ENCODE measurements at regions not wholly inside any gene's neighbourhood (a gene's known extent, or its start where the extent isn't known, plus 50 kb on each side); places are given as distances from the start of the nearest gene placed in this dataset.

- Histone ChIP-seq H3K4me1 (ENCODE audit: control insufficient read depth, insufficient read depth, low read length) (peaks cover 8% of the 10 kb centered on the region), H3K9me3 (ENCODE audit: control insufficient read depth, insufficient read depth, low read depth, low read length) (no peaks in the 10 kb centered on the region), H3K36me3 (ENCODE audit: control insufficient read depth, insufficient read depth, low read length) (no peaks in the 10 kb centered on the region), H3K4me3 (ENCODE audit: low read depth in 2 of 2, low read length in 2 of 2) (no peak overlapping the region), H3K27me3 (ENCODE audit: control insufficient read depth, insufficient read depth, low read length) (no peaks in the 10 kb centered on the region), H3K27ac (ENCODE audit: low read length) (no peak overlapping the region)
- POLR2A ChIA-PET: no interaction called here
- in situ Hi-C loops (cut with HindIII; ENCODE audit: low pct_unique_long_range_greater_than_20kb, low sequenced_read_pairs) (no loop called here), intact Hi-C loops (cut with micrococcal nuclease; ENCODE audit: unreplicated experiment) (no loop called here)
- BruUV-seq (replicated peaks): no TSS peak
- DNase-seq (ENCODE audit: low read depth, low spot score): no peak
- TF ChIP-seq, protein P1, sequence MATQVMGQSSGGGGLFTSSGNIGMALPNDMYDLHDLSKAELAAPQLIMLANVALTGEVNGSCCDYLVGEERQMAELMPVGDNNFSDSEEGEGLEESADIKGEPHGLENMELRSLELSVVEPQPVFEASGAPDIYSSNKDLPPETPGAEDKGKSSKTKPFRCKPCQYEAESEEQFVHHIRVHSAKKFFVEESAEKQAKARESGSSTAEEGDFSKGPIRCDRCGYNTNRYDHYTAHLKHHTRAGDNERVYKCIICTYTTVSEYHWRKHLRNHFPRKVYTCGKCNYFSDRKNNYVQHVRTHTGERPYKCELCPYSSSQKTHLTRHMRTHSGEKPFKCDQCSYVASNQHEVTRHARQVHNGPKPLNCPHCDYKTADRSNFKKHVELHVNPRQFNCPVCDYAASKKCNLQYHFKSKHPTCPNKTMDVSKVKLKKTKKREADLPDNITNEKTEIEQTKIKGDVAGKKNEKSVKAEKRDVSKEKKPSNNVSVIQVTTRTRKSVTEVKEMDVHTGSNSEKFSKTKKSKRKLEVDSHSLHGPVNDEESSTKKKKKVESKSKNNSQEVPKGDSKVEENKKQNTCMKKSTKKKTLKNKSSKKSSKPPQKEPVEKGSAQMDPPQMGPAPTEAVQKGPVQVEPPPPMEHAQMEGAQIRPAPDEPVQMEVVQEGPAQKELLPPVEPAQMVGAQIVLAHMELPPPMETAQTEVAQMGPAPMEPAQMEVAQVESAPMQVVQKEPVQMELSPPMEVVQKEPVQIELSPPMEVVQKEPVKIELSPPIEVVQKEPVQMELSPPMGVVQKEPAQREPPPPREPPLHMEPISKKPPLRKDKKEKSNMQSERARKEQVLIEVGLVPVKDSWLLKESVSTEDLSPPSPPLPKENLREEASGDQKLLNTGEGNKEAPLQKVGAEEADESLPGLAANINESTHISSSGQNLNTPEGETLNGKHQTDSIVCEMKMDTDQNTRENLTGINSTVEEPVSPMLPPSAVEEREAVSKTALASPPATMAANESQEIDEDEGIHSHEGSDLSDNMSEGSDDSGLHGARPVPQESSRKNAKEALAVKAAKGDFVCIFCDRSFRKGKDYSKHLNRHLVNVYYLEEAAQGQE (IDR thresholded peaks at IDR 0.05; ENCODE audit: insufficient read depth in 1 of 2, low read depth in 2 of 2, low read length in 1 of 2): no peak
- TF ChIP-seq, protein P2, sequence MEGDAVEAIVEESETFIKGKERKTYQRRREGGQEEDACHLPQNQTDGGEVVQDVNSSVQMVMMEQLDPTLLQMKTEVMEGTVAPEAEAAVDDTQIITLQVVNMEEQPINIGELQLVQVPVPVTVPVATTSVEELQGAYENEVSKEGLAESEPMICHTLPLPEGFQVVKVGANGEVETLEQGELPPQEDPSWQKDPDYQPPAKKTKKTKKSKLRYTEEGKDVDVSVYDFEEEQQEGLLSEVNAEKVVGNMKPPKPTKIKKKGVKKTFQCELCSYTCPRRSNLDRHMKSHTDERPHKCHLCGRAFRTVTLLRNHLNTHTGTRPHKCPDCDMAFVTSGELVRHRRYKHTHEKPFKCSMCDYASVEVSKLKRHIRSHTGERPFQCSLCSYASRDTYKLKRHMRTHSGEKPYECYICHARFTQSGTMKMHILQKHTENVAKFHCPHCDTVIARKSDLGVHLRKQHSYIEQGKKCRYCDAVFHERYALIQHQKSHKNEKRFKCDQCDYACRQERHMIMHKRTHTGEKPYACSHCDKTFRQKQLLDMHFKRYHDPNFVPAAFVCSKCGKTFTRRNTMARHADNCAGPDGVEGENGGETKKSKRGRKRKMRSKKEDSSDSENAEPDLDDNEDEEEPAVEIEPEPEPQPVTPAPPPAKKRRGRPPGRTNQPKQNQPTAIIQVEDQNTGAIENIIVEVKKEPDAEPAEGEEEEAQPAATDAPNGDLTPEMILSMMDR (IDR thresholded peaks at IDR 0.05): no peak
- TF ChIP-seq TCF7L2 (IDR thresholded peaks at IDR 0.05; ENCODE audit: low read depth, low read length): no peak
- ATAC-seq: no peak
- CTCF ChIA-PET: interaction anchor here (1.1 kb wide), 1 partner anchor 15 kb away, joined by 3 read pairs; no protein-coding TSS in a partner anchor
These were observed 249.2 kb upstream of the GSE1 start for GRCh38 chr16:85363881-85364280.

DNA sequence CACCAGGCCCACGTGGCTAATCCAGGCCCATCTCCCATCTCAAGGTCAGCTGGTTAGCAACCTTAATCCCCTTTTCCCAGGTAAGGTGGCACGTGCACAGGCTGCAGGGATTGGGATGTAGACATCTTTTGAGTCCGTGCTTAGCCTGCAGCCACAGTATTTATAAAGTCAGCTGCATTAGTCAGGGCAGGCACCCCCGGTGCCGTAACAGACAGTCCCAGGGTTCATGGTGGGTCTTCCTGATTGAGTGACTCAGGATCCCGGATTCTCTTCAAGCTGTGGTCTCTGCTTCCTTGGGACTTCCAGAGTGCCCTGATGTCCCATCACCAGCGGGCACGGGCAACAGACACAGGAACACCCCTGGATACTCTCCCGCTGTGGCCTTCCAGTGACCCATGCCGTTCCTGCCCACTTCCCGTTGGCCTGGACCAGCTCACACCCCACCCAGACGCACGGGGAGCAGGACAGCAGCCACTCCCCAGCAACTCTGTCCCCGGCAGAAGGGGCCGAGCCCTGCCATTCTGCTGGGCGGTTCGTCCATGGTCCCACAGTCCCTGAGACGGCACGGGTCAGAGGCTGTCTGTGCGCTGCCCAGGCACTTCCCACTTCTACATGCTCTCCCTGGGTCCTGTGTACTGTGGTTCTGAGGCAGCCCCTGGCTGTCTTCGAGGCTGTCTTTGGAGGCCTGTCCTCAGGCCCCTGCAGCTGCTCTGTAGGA lies 248.6 kb upstream of the GSE1 start:
- Histone ChIP-seq H3K36me3 (ENCODE audit: control insufficient read depth, insufficient read depth, low read length) (no peaks in the 10 kb centered on the region), H3K27me3 (ENCODE audit: control insufficient read depth, insufficient read depth, low read length) (no peaks in the 10 kb centered on the region), H3K9me3 (ENCODE audit: control insufficient read depth, insufficient read depth, low read depth, low read length) (no peaks in the 10 kb centered on the region), H3K4me1 (ENCODE audit: control insufficient read depth, insufficient read depth, low read length) (peaks cover 9% of the 10 kb centered on the region), H3K27ac (ENCODE audit: low read length) (0 out of 2 replicates have a peak overlapping the region, but pooled peaks have one; percentile 34), H3K4me3 (ENCODE audit: low read depth in 2 of 2, low read length in 2 of 2) (no peak overlapping the region)
- intact Hi-C loops (cut with micrococcal nuclease; ENCODE audit: unreplicated experiment): no loop called here
- ATAC-seq (no peak), DNase-seq (ENCODE audit: low read depth, low spot score) (no peak)
- in situ Hi-C loops (cut with HindIII; ENCODE audit: low pct_unique_long_range_greater_than_20kb, low sequenced_read_pairs): no loop called here
- ChIA-PET CTCF (interaction anchor here (1.1 kb wide), 1 partner anchor 16 kb away, joined by 3 read pairs; no protein-coding TSS in a partner anchor), POLR2A (no interaction called here)
- BruUV-seq (replicated peaks): no TSS peak
- TF ChIP-seq, protein P2 (IDR thresholded peaks at IDR 0.05): no peak
- TF ChIP-seq SIN3A (IDR thresholded peaks at IDR 0.05; ENCODE audit: borderline replicate concordance, insufficient read depth, low read depth, low read length) (no peak), TCF7L2 (IDR thresholded peaks at IDR 0.05; ENCODE audit: low read depth, low read length) (no peak), POLR2AphosphoS5 (IDR thresholded peaks at IDR 0.05; ENCODE audit: low read depth, low read length) (no peak)
- TF ChIP-seq, protein P1 (IDR thresholded peaks at IDR 0.05; ENCODE audit: insufficient read depth in 1 of 2, low read depth in 2 of 2, low read length in 1 of 2): no peak
